GM18907 (cell line): ENCODE measurements at regions not wholly inside any gene's neighbourhood (a gene's known extent, or its start where the extent isn't known, plus 50 kb on each side); places are given as distances from the start of the nearest gene placed in this dataset.
"Not testable (repeated sequence)": the region's sequence is repeated elsewhere in the genome, so short reads cannot be mapped to it uniquely, and the experiment has no call there.

Experiments used
- ATAC-seq: cut with Tn5 transposase; IDR thresholded peaks from one replicate; pipeline ENCODE4 v1.9.1; 2021; ENCODE audit warnings: mild to moderate bottlenecking, moderate library complexity; ENCODE audit not compliant: unreplicated experiment

DNA sequence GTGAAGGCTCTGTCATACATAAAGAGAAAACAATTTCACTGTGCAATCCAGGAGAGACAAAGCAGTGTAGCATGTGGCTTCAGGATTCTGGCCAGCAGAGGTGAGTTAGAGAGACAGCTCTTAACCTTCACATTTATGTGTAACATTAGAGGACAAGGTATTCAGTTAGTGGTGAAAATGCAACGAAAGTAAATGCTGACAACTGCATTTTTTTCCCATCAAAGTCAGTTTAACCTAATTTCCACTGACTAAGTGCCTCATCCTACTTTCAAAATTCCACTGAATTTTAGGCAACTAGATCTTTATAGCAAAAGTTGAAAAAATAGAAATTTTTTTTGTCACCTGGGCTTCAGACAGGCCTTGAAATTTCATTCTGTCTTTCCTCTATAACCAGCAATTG is 130.8 kb upstream of the LNX1 start:
- no peak for ATAC-seq

DNA sequence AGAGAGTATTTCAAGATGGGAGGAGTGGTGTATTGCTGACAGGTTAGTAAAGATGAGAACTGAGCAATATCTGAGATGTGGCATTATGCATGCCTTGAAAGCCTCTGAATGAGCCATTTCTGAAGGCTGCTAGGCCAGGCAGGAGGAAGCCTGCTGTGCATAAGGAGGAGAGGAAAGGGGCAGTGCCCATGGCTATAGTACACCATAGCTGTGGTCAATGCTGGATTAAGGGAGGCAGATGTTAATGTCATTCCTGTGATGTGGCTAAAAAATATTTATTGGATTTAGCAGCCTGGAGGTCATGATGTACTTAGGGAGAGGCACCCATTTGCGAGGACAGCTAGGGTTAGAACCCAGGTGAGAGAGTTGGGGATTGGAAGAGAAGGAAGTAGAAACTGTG is 130.0 kb upstream of the LNX1 start:
- ATAC-seq = no peak

DNA sequence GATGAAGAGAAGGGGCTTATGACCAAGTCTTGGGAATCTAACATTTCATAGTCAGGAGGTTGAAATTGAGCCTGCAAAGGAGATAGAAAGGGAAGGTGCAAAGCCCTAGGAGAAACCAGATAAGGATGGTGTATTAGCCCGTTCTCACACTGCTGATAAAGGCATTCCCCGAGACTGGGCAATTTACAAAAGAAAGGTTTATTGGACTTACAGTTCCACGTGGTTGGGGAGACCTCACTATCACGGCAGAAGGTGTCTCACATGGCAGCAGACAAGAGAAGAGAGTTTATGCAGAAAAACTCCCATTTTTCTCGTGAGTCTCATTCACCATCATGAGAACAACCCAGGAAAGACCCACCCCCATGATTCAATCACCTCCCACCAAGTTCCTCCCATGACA is 129.5 kb upstream of the LNX1 start:
- no peak for ATAC-seq

DNA sequence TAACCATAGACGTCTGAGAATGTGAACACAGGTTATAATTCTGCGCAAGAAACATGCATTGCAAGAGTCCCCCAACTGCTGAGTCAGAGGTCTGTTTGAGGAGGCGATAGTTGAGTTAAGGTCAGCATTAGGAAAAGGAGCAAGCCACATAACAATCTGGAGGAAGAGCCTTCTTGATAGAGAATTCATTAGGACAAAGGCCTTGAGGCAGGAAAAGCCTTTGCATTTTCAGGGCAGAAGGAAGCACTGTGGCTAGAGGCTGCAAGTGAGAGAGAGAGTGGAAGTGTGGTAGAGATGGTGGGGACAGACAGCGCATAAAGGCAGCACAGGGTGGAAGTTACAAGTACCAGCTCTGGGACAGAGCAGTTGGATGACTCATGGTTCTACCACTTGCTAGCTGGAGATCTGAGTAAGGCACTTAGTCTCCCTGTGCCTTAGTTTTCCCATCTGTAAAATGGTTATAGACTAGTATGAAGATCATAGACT is 125.8 kb upstream of the LNX1 start:
- ATAC-seq = no peak

DNA sequence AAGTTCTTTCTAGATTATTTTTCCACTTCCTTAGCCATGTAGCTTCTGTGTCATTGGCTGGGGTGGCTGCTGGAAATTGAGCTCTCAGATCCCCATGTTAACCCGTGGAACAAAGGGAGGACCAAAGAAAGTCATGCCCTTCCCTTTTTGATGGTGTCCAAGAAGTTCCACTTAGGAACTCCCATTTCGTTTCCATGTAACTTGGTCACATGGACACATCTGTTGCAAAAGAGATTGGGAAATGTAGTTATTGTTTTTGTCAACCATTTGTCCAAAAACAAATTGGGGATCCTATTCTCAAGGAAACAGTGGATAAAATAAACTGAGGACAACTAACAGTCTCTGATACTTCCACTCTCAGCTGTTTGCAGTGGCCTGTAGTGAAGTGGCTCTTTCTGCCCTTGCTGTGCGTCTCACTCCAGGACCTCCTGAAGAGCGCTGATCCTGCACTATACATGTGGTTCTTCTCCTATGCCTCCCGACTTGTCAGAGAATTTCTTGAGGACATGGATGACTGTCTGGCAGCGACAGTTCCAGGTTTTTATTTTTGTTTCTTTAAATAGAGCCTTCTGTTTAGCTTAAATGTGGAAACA is 125.3 kb upstream of the LNX1 start:
- ATAC-seq = no peak

DNA sequence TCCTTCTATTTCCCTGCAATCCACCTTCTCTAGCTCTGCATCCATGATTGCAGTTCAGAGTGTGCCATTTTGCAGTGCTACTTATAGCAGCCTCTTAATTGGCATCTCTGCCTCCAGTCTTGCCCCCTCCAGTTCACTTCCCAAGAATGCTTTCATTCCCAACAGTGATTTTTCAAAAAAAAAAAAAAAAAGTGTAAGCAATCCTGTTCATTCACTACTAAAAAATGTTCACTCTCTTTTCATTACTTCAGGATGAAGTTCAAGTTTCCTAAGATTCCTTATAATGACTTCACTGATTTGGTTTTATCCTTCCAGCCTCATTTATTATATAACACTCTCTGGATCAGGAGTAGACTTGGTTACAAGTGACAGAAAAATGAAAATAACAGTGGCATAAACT is 124.7 kb upstream of the LNX1 start:
- ATAC-seq = no peak

DNA sequence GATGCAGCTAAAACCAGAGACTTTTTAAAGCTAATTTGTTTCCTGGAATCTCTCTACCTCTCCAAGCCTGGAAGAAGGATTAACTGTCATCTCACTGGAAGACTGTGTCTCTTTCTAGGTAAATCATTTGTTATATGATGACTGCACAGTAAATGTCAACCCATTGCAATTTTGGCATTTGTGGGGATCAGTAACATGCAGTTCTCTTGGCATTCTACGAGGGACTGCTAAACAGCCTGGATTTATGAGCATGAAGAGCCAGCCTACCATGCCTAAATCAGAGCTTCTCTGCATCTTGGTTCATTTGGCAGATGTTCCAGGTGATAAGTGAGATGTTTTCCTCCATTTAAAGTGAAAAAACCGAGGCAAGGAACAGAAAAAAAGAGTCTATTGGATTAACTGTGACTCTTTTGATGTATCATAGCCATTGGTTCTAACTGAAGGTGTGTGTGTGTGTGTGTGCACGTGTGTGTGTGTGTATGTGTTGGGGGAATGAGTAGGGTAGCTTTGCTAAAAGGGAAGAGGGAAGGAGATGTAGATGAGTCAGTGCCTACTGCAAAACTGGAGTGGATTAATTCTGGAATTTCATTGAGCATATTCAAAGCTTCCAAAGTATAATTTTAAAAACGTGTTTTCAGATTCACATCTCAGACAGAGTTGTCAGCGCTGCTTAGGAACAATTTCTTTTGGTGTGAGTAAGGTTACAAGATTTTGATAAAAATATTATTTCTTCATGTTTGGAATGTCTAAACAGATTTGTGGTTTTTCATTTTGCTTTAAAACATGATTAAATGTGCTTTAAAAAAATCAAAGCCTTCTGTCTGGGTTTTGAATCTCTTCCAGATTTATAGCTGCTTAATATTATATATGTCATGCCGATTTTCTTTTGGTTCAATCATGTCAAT is 123.2 kb upstream of the LNX1 start:
- ATAC-seq = no peak

DNA sequence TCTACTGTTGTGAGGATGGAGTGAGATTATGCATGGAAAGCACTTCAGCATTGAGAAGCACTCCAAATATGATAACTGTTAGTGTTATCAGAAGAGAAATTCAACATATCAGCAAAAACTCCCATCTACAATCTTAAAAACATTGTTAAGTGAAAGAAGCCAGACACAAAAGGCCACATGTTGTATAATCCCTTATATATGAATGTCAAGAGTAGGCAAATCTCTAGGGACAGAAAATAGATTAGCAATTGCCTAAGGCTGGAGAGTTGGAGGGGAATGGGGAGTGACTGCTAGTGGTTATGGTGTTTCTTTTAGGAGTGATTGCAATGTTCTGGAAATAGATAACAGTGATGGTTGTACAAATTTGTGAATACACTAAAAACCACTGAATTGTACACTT is 122.5 kb upstream of the LNX1 start:
- ATAC-seq = no peak

DNA sequence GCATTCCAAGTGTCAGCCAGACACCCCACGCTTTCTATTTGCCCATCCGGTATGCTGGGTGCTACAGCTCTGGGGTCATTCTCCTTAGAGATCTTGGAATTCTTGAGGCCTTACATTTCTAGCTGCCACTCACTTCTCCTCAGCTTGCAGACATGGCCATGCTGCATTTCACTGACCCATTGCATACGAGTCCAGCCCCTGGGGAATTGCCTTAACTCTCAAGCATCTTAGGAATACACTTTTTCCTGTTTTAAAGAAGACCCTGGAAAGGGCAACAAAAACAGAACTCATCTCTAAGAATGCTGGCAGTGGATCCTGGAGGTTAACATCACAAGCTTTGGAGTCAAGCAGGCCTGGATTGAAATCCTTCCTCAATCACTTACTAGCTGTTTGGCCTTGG is 122.0 kb upstream of the LNX1 start:
- ATAC-seq = no peak

DNA sequence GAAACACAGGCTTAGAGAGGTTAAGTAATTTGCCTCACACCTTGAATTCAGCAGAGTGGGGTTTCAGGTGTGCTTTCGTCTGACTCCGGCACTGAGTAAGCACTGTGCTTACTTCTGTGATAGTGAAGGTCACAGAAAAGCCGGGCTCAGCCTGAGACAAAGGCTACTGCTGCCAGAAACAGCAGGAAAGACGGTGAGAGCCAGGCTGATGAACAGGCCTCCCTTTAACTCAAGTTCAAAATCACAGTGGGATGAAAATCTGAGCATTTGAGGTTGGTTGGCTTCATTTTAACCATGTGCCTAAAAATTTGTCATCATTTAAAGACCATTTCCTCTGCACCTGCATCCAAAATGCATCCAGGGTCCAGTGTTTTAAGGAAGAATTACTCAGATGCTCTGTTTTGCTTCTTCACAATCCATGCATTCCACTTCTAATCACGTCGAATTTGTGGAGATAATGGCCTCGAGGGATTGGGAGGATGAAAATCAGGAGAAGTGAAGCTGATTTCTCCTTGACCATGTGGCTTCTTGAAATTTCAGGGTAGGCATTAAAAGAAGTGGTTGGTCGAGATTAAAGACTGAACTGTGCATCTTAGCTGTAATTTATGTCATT is 121.2 kb upstream of the LNX1 start:
- no peak for ATAC-seq

DNA sequence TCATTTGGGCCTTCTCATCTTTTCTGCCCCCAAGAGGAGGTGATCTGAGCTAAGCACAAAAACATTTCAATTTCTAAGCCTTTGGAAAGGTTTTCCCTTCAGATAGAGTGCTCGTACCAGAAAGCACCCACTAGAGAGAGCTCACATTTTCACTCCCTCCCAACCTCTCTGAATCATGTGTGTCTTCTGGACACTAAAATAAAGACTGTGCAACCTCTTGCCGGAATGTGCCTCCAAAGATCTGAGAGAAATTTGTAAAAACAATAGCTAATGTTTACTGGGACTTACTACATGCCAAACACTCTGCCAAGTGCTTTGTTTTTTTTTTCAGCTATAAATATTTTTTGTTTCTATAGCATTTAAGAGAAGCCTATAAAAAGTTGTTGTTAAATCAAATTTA is 120.6 kb upstream of the LNX1 start:
- no peak for ATAC-seq

DNA sequence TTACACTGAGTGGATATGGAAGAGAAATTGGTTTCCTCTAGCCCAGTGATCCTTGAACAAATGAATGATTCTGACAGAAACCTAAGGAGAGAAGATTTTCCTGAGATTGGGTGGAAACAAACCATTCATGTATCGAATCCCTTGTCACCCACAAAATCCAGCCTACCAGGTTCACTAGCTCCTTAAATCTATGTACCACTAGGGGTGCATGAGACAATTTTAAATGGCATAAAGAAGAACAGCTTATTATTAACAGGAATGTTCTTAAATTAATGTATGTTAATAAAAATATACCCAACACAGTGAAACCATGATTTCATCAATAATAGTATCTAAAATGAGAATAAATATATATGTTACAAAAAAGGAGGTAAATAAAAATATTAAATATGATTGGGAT is 118.4 kb upstream of the LNX1 start:
- no peak for ATAC-seq

DNA sequence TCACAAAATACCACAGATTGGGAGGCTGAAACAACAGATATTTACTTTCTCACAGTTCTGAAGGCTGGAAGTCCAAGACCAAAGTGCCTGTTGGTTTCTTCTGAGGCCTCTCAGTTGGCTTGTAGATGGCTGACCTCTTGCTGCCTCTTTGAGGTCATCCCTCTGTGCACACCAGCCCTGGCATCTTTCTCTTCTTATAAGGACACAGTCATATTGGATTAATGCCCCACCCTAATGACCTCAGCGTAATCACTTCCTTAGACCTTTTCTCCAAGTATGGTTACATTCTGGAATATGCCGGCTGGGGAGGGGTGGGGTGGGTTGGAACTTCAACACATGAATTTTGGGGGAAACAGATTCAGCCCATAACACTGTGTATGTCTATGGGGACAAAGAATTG is 116.2 kb upstream of the LNX1 start:
- ATAC-seq = no peak

DNA sequence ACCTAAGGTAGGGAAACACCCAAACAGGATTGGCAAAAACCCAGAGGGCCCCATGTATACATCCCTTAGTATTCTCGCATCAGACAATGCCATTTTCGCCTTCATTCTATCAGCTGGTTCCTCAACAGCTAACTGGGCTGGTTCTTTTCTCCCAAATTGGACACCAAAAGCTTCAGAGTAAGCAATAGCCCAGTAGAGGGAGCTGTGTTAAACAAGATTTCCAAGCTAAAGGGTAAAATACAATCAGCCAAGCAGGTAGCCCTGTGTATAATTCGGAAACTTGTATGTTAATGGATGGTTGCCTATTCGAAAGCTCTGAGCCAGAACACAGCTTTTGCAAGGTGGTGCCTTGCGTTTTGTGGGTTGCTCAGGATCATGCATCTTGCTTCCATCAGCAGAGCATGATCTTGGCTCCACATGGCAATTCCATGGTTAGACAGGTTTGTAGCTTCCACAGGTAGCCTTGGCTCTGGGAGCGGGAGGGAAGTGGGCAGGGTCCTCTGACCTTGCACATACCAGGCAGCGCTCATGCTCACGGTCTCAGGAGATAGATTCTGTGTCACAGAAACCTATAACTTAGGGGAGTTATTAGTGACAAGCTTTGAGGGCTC is 115.2 kb upstream of the LNX1 start:
- ATAC-seq = peak; percentile 20

DNA sequence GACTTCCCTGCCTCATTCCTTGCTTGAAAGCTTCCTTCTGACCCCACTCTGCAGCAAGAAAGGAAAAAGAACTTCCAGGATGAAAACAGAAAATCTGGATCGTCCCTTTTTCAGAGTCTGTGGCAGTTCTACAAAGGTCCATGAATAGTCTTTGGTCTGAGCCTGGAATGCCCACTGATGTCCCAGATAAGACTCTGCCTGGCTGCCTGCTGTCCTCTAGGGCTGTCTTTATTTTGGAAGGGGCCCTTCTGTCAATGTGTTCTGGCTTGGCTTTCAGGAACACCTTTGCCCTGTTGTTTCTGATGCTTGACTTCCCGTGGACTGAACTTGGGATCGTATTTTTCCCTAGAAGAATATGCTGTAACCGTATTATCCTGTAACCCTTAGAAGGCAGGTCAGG is 114.7 kb upstream of the LNX1 start:
- no peak for ATAC-seq

DNA sequence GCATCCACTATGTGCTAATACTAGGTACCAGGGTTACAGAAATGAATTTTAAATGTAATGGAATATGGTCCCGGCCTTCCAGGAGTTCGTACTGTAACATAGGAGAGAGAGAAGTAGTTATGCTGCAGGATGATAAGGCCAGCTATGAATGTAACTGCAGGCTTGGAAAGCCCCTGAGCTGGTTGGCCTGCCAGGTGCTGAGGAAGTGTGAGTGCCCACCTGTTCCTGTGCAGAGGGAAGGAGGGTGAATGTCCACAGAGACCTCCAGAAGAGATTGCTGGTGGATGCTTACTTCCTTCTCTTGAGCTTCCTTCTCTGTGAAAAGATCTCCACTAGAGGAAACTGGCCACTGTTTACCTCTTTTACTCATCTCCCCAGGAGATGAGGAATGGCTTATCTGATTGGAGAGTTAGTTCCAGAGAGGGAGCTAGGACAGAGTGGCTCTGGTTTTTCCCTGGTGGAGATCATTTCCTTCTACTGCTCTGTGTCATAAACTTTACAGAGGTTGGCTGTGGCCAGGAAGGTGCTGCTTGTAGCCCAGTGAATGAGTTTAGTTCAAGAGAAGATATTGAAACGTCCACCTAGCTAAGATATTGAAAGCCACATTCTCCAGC is 114.0 kb upstream of the LNX1 start:
- ATAC-seq = peak; percentile 45

DNA sequence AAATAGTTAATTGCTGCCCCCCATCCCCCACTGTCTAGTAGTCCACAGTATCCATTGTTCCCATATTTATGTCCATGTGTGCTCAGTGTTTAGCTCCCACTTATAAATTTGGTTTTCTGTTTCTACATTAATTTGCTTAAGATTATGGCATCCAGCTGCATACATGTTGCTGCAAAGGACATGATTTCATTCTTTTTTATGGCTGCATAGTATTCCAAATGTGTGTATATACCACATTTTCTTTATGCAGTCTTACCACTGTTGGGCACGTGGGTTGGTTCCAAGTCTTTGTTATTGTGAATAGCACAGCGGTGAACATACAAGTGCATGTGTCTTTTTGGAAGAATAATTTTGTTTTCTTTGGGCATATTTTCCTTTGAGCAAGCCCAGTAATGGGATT is 113.0 kb upstream of the LNX1 start:
- ATAC-seq = no peak

DNA sequence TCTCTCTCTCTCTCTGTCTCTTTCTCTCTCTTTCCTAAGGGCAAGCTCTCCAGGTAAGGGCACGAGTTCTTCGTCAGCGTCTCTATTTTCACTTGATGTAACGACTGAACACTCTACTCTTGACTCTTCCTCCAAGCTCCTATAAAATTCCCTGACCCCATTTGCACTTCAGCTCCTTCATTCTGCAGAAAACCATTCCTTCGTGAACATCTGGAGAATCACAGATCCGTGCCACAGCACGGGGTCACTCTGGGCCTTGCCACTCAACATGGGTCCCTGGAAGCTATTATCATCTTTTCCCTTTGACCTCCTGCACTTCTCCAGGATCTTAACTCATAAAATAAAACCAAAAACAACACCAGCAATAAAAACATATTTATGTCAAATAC is 112.0 kb upstream of the LNX1 start:
- no peak for ATAC-seq

DNA sequence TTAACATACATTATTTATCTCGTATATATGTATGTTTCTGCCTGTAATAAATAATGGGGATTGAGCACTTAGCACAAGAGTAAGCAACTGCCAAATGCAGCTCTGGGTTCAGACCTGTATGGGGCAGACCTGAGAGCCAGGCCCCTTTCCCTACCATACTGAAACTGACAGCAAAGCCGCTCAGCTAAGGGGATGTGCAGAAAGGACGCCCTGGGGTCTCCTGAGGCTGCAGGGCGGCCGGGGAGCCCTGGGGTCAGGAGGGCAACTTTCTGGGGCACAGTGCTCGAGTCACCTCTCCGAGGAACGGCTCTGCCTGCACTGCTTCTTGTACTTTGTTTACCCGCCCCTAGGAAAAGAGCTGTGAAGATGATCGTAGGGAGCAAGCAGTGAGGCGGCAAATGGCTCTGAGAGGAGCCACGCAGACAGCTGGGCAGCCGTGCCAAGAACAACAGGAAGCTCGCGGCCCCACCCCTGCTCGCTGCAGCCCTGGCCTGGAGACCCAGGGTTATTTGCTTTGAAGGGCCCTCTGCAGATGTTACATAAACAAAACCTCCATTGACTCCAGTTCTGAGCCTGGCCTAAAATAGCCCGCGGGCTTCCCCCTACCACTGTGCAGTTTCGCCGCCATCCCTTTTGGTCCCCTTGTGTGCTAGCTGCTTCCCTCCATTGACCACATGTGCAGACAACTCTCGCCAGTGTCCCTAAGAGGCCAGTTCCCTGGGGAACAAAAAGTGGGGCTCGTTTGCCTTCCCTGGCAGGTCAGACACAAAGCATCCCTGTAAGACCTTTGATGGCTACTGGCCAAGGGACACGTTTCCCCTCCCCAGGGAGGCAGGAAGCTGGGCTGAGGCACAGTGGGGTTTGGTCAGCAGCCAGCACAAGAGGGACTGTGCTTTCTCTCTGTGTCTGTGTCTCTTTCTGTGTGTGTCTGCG is 111.3 kb upstream of the LNX1 start:
- ATAC-seq = peak; percentile 82

DNA sequence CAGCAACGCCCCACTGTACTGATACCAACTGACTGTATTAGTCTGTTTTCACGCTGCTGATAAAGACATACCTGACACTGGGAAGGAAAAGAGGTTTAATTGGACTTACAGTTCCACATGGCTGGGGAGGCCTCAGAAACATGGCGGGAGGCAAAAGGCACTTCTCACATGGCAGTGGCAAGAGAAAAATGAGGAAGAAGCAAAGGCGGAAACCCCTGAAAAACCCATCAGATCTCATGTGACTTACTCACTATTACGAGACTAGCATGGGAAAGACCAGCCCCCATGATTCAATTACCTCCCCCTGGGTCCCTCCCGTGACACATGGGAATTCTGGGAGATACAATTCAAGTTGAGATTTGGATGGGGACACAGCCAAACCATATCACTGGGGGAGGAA is 110.0 kb upstream of the LNX1 start:
- not testable (repeated sequence) for ATAC-seq
